Spinal cord (tissue), 9 donors: ENCODE measurements at regions not wholly inside any gene's neighbourhood (a gene's known extent, or its start where the extent isn't known, plus 50 kb on each side); places are given as distances from the start of the nearest gene placed in this dataset.

ENCODE experiments used
- DNase-seq, 6 donors: peaks; one replicate each; pipeline versions ENCODE4 v3.0.0 to v3.0.0-alpha.2; 2013 to 2015; ENCODE audit warnings: low spot score in 6 of 6, low read depth in 4 of 6
- H3K27ac ChIP-seq: one replicate; pipeline ENCODE4 v1.5.1; 2013; ENCODE audit warnings: low read depth, low read length, control low read depth
- H3K27me3 ChIP-seq: one replicate; pipeline ENCODE4 v1.6.1; 2013; ENCODE audit warnings: low read length; ENCODE audit not compliant: control insufficient read depth, insufficient read depth
- H3K36me3 ChIP-seq: one replicate; pipeline ENCODE4 v1.6.1; 2013; ENCODE audit warnings: low read length; ENCODE audit not compliant: control insufficient read depth, insufficient read depth
- H3K4me1 ChIP-seq: one replicate; pipeline ENCODE4 v1.6.1; 2013; ENCODE audit warnings: low read length; ENCODE audit not compliant: control insufficient read depth, insufficient read depth
- H3K4me3 ChIP-seq: one replicate; pipeline ENCODE4 v1.5.1; 2013; ENCODE audit warnings: low read depth, low read length, control low read depth
- H3K9me3 ChIP-seq: one replicate; pipeline ENCODE4 v1.6.1; 2013; ENCODE audit warnings: low read length; ENCODE audit not compliant: control insufficient read depth, insufficient read depth
- WGBS: methylation state at CpG from one replicate; pipeline ENCODE4 v1.1.5; 2013; ENCODE audit warnings: missing lambda C conversion rate; ENCODE audit not compliant: insufficient coverage; 5-methylcytosine and 5-hydroxymethylcytosine counted together
- donor health status: healthy.

- 40% methylated on average over 1 of the region's 1 CpG for WGBS
- no peak overlapping the region for H3K27ac ChIP-seq
- no peak for DNase-seq
Measured at GRCh38 chr9:727767-728166, 113.7 kb upstream of the DMRT1 start.

GRCh38 chr9:728535-728934, 113.0 kb upstream of the DMRT1 start:
- no peaks in the 10 kb centered on the region for H3K27me3 ChIP-seq
- peaks cover 13% of the 10 kb centered on the region for H3K36me3 ChIP-seq
- peaks cover 21% of the 10 kb centered on the region for H3K4me1 ChIP-seq
- no peak overlapping the region for H3K27ac ChIP-seq
- no peak overlapping the region for H3K4me3 ChIP-seq
- DNase-seq, result no peak
- no CpG with 5 or more reads among the region's 2 CpGs for WGBS
- no peaks in the 10 kb centered on the region for H3K9me3 ChIP-seq

More at GRCh38 chr9:727767-728166, 113.7 kb upstream of the DMRT1 start:
- no peaks in the 10 kb centered on the region for H3K9me3 ChIP-seq
- H3K27me3 ChIP-seq, result no peaks in the 10 kb centered on the region
- H3K36me3 ChIP-seq, result peaks cover 11% of the 10 kb centered on the region
- peaks cover 21% of the 10 kb centered on the region for H3K4me1 ChIP-seq
- H3K4me3 ChIP-seq, result no peak overlapping the region

DNA sequence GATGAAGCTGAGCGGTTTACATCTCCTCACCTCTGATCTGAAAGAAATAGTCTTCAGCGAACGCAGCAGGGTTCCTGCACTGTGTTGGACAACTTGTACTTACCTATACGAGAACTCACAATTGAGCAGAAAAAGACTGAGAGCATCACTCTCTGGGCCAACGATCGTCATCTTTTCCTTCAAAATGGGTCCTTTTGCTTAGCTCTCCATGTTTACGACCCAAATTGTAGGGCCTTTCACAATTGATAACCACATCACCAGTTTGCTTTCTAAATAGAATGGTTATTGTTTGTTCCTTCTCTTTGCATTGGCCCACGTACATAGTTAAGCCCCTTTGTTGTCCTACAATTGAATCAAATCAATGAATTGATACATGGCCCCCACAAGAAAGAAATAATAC, 110.0 kb upstream of the DMRT1 start:
- Histone ChIP-seq H3K27ac (no peak overlapping the region), H3K4me3 (no peak overlapping the region), H3K4me1 (peaks cover 7% of the 10 kb centered on the region), H3K9me3 (no peaks in the 10 kb centered on the region), H3K27me3 (no peaks in the 10 kb centered on the region), H3K36me3 (peaks cover 26% of the 10 kb centered on the region)
- WGBS, result 83% methylated on average over 5 of the region's 8 CpGs
- DNase-seq, result no peak

GRCh38 chr9:734831-735511, 106.5 kb upstream of the DMRT1 start:
- Histone ChIP-seq H3K36me3 (peaks cover 32% of the 10 kb centered on the region), H3K27ac (no peak overlapping the region), H3K4me1 (no peaks in the 10 kb centered on the region), H3K27me3 (no peaks in the 10 kb centered on the region), H3K4me3 (no peak overlapping the region), H3K9me3 (no peaks in the 10 kb centered on the region)
- peak in 1 of 6 donors; percentile 73 for DNase-seq
- 61% methylated on average over 3 of the region's 9 CpGs for WGBS

- no peak overlapping the region for H3K27ac ChIP-seq
- H3K9me3 ChIP-seq, result no peaks in the 10 kb centered on the region
- no peaks in the 10 kb centered on the region for H3K27me3 ChIP-seq
- no peak overlapping the region for H3K4me3 ChIP-seq
- peaks cover 45% of the 10 kb centered on the region for H3K36me3 ChIP-seq
- DNase-seq, result no peak
- 92% methylated on average over 2 of the region's 7 CpGs for WGBS
- no peaks in the 10 kb centered on the region for H3K4me1 ChIP-seq
Measured at GRCh38 chr9:737400-738120, 103.9 kb upstream of the DMRT1 start.

- Histone ChIP-seq H3K36me3 (peaks cover 51% of the 10 kb centered on the region), H3K4me3 (no peak overlapping the region), H3K27me3 (no peaks in the 10 kb centered on the region), H3K9me3 (no peaks in the 10 kb centered on the region), H3K27ac (no peak overlapping the region), H3K4me1 (no peaks in the 10 kb centered on the region)
- no peak for DNase-seq
- WGBS, result 75% methylated on average over 12 of the region's 14 CpGs
Measured at GRCh38 chr9:738209-738915, 103.1 kb upstream of the DMRT1 start.

- Histone ChIP-seq H3K27ac (no peak overlapping the region), H3K9me3 (no peaks in the 10 kb centered on the region)
- DNase-seq, result no peak
Measured at GRCh38 chr9:739362-739761, 102.1 kb upstream of the DMRT1 start.

GRCh38 chr9:740221-740620, 101.3 kb upstream of the DMRT1 start:
- H3K36me3 ChIP-seq, result peaks cover 60% of the 10 kb centered on the region
- no peak overlapping the region for H3K4me3 ChIP-seq
- no peak overlapping the region for H3K27ac ChIP-seq
- no peaks in the 10 kb centered on the region for H3K27me3 ChIP-seq
- H3K4me1 ChIP-seq, result peaks cover 8% of the 10 kb centered on the region
- no peaks in the 10 kb centered on the region for H3K9me3 ChIP-seq
- 93% methylated on average over 3 of the region's 10 CpGs for WGBS
- DNase-seq, result no peak

More at GRCh38 chr9:739362-739761, 102.1 kb upstream of the DMRT1 start:
- H3K36me3 ChIP-seq, result peaks cover 54% of the 10 kb centered on the region
- no peak overlapping the region for H3K4me3 ChIP-seq
- no peaks in the 10 kb centered on the region for H3K27me3 ChIP-seq
- peaks cover under 1% of the 10 kb centered on the region for H3K4me1 ChIP-seq

GRCh38 chr9:742104-742503, 99.4 kb upstream of the DMRT1 start:
- Histone ChIP-seq H3K4me1 (peaks cover 11% of the 10 kb centered on the region), H3K9me3 (no peaks in the 10 kb centered on the region), H3K27ac (no peak overlapping the region), H3K36me3 (peaks cover 55% of the 10 kb centered on the region), H3K27me3 (no peaks in the 10 kb centered on the region), H3K4me3 (no peak overlapping the region)
- no peak for DNase-seq
- WGBS, result 94% methylated on average over 16 of the region's 16 CpGs
